IPS DF 4.7 (cell line): ENCODE measurements at regions not wholly inside any gene's neighbourhood (a gene's known extent, or its start where the extent isn't known, plus 50 kb on each side); places are given as distances from the start of the nearest gene placed in this dataset.
"Not testable (repeated sequence)": the region's sequence is repeated elsewhere in the genome, so short reads cannot be mapped to it uniquely, and the experiment has no call there.

ENCODE experiments used
- DNase-seq: peaks from one replicate; pipeline ENCODE4 v3.0.0-alpha.2; 2013; ENCODE audit warnings: low spot score; ENCODE audit errors: extremely low read depth

DNA sequence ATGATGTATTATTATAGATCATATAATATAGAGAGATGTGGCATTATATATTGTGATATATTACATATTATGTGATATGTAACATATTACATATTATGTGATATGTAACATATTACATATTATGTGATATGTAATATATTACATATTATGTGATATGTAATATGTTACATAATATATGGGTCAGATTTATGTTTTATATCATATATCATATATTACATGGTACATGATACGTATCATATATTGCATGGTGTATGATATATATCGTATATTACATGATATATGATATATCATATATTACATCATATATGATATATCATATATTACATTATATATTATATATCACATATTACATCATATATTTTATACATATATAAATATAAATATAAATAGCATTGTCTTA is 164.1 kb upstream of the NEBL start:
- DNase-seq: no peak

DNA sequence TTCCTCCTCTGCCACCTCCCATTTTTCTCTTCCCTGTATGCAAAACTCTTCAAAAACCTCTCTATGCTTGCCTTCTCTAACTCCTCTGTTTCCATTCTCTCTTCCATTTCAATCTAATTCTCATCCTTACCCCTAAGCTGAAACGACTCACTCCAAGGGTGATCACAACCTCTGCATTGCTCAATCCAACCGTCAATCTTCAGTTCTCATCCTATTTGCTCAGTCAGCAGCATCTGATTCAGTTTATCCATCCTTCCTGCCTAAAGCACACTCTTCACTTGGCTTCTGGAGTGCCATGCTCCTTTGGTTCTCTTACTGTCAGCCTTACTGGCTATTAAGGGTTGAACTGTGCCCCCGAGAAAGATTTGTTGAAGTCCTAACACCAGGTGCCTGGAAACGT is 163.5 kb upstream of the NEBL start:
- DNase-seq: no peak

- DNase-seq: no peak
Observed at GRCh38 chr10:21057989-21058388, 160.9 kb upstream of the NEBL start.

DNA sequence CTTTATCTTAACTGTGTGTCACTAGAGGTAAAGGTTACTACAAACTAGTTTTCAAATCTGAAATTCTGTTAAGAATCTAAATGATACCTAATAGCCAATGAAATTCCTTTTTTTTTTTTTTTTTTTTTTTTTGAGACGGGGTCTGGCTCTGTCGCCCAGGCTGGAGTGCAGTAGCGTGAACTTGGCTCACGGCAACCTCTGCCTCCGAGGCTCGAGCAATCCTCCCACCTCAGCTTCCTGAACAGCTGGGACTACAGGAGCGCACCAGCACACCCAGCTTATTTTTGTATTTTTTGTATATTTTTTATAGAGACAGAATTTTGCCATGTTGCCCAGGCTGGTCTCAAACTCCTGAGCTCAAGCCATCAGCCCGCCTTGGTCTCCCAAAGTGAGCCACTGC is 160.3 kb upstream of the NEBL start:
- no peak for DNase-seq

- DNase-seq: no peak
Observed at GRCh38 chr10:21056461-21056860, 159.3 kb upstream of the NEBL start.

DNA sequence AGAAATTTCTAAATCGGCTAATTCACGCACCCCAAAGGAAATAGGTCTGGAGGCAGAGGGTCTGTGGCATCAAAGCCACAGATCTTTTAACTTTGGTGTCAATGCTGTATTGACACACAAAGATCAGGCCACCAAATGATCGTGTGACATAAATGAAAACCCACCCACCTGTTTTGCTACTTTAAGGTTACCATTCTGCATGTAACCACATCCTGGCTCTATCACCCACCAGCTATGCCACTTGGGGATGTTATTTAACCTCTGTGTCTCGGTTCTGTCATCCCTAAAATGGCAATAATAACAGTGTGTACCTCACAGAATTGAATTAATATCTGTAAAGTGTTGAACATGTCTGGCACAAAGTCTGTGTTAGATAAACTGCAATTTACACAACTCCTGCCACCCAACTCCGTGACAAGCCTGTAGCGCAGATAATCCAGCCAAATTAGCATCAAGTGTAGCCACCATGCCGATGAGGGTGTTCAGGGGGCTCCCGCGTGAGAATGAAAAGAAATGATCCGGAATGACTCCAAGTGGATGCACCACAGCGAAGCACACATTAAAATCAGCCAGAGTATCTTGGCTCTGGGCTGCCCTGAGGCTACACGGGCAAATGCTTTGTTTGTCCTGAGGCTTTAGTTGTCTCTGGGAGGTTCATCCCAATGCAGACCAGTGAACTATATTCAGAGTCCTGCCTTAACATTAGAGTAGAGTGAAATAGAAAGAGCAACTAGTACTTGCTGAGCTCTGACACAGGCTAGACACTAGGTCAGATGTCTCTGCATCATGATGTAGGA is 158.4 kb upstream of the NEBL start:
- no peak for DNase-seq

DNA sequence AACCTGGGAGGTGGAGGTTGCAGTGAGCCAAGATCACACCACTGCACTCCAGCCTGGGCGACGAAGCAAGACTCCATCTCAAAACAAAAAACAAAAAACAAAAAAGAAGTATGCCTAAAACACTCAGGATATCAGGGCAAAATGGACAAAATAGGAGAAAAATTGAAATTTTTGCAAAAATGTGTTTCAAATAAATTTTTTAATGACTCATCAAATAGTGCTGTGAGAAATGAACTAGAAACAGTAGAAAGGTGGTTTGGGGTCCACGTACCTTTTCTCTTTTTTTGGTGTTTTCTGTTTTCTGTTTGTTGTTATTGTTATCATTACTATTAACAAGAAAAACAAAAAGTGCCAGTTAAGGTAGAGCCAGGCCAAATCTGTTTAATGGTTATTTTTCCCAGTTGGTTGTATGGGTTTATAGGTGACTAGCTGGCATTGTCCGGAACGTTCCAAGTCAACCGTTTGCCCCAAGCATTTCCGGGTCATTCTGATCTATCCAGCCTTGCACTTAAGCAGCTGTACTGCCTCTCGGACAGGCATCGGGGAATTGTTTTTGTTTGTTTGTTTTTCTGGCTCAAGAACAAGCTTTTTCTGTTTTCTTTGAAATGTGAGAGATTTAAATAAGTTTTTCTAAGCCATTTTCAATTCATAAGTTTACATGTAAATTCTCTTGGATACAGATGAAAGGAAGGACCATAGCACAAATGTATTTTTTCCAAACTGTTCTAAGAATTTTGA is 157.0 kb upstream of the NEBL start:
- no peak for DNase-seq

DNA sequence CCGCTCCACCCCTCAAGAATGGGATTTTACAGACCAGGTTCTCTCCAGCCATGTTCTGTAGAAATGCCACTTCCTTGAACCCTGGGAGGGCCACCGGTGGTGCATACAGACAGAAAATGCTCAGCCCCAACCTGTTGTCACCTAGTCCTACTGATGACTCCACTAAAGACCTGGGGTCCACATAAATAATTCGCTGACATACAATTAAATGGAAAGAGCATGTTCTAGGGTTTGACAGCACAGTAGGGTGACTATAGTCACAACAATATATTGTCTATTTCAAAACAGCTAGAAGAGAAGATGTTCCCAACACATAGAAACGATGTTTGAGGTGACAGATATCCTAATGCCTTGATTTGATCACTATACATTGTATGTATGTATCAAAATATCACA is 155.6 kb upstream of the NEBL start:
- no peak for DNase-seq

DNA sequence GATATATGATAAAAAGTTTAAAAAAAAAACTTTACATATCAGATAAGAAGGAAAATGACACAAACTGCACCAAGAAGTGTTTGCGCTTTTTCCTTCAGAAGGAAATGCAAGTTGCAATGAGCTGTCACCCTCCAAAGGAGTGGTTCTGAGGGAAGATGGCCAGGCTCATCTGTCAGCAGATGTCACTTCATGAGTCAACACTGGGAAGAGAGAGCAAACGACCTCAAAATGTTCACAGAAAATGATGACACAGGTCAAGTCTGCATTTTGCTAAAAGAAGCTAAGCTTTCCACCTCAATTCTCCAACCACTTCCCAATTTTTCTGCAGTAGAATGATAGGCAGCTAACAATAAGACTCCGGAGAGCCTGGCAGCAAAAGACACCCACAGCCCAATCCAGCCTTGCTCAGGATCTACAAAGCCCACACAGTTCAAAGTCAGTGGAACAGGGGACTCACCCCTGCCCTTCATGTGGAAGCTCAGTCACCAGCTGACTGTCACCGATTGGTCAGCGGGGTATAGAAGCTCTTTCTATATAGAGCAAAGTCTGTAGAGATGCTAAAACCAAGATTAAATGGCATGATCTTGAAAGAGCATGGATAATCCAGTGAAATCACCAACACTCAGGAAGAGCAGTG is 155.1 kb upstream of the NEBL start:
- no peak for DNase-seq

GRCh38 chr10:21049482-21049881 is 152.4 kb upstream of the NEBL start:
- DNase-seq: no peak

DNA sequence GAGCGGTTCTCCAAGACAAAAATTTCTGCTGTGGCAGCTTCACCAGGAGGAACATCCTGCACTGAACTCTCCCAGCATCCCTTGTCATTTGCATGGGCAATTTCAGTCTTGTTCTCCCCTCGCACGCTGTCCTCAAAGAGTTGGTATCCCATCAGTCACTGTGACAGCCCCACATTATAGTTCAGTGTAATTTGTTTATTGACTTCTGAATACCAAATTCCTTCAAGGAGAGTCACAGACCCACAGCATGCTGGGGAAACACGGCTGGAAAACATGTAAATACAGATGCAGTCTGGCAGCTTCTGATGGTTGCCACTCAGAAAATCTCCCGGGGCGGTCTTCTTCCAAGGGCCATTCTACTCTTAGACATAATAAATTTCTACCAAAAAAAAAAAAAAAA is 151.0 kb upstream of the NEBL start:
- DNase-seq: no peak

- no peak for DNase-seq
Observed at GRCh38 chr10:21047511-21047910, 150.4 kb upstream of the NEBL start.

- DNase-seq: no peak
Observed at GRCh38 chr10:21047096-21047495, 150.0 kb upstream of the NEBL start.

DNA sequence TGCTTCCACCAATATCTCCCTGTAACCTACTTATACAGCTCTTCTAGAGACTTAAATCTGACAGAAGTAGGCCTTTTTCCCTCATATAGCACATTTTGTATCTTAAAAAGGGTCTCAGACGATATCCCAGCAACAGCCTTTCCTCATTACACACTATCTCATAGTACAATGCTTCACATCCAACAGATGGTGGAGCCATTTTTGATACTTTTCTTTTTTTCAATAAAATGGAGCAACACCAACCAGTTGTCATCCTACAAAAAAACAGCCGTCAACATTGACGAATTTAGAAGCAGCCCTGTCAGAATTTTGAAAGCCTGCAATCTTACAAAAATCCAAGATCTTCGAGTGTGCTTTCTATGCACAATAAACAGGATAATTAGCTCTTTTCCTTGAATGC is 145.9 kb upstream of the NEBL start:
- DNase-seq: no peak

- DNase-seq: no peak
Observed at GRCh38 chr10:21042536-21042935, 145.4 kb upstream of the NEBL start.

DNA sequence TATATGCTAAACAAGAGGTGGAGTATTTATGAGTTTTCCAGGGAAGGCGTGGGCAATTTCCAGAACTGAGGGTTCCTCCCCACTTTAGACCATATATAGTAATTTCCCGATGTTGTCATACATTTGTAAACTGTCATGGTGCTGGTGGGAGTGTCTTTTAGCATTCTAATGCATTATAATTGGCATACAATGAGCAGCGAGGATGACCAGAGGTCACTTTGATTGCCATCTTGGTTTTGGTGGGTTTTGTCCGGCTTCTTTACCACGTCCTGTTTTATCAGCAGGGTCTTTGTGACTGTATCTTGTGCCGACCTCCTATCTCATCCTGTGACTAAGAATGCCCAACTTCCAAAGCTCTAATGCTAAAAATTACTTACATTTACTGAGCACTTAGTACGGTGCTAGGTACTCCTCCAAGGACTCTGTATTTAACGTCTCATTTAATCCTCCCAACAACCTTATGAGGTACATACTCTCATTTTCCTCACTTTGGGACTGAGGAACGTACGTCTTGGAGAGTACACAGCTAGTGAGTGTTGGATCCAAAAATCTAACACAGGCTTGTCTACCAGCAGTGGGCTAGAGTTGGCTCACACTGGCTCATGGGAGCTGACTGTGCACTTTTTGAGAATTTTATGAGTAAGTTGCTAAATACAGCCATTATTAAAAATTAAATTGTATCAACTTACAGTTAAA is 144.8 kb upstream of the NEBL start:
- no peak for DNase-seq

DNA sequence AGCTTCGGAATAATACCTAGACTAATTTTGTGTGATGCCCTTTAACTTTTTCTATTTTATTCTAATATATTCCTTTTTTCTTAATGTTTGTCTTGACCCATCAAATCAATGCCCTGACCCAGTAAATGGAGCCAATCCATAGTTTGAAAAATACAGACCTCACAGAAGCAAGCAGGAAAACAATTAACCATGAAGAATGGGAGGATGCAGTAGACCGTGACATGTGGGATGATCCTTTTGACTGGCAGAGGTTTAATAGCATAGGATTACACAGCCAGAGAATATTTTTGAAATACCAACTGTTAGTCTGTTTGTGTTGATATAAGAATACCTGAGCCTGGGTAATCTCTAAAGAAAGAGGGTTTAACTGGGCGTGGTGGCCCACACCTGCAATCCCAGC is 142.6 kb upstream of the NEBL start:
- DNase-seq: no peak

GRCh38 chr10:21036757-21037156 is 139.6 kb upstream of the NEBL start:
- no peak for DNase-seq

- not testable (repeated sequence) for DNase-seq
Observed at GRCh38 chr10:21034770-21035169, 137.7 kb upstream of the NEBL start.

DNA sequence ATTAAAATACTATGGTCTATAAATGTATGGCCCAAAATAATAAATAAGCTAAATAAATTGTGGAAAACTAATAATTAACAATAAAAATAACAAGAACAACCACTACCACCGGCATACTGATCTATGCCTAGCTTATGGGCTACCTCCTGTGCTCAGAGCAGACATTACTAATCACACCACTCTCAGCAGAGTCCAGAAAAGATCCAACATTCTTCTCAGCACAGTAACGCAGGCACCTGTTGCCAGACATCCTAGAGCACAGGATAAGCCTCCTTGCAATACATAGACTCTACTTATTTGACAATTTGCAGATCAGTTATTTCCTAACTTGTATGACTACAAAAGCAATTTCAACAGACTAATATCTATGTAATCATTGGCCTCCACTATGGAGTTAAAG is 137.1 kb upstream of the NEBL start:
- DNase-seq: no peak

GRCh38 chr10:21032587-21033319 is 135.6 kb upstream of the NEBL start:
- DNase-seq: no peak
